Stimulated activated CD4-positive, alpha-beta T cell treated with anti-CD3 and anti-CD28 coated beads, Interleukin-1b, Interleukin-23, amount 100 ng/mL, for 1 hour (primary cell): ENCODE measurements at regions not wholly inside any gene's neighbourhood (a gene's known extent, or its start where the extent isn't known, plus 50 kb on each side); places are given as distances from the start of the nearest gene placed in this dataset.
"Not testable (repeated sequence)": the region's sequence is repeated elsewhere in the genome, so short reads cannot be mapped to it uniquely, and the experiment has no call there.

Experiments used
- DNase-seq, 2 donors: peaks; one replicate each; pipeline ENCODE4 v3.0.0-alpha.2; 2020; ENCODE audit warnings: low read depth in 2 of 2

DNA sequence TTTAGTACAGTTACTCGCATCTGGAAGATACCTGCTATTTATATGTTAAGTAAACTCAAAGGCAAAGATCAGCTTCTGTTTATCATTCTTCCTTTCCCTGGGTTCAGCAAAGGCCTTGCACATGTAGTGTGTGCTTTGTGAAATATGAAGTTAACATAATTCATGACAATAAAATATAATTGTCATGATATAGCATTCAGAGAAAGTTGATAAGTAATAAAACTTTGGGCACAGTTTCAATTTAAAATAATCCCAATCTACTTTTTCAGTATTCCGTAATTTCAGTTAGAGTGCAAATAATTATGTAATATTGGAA, 51.9 kb upstream of the ZNF217 start:
- no peak for DNase-seq

DNA sequence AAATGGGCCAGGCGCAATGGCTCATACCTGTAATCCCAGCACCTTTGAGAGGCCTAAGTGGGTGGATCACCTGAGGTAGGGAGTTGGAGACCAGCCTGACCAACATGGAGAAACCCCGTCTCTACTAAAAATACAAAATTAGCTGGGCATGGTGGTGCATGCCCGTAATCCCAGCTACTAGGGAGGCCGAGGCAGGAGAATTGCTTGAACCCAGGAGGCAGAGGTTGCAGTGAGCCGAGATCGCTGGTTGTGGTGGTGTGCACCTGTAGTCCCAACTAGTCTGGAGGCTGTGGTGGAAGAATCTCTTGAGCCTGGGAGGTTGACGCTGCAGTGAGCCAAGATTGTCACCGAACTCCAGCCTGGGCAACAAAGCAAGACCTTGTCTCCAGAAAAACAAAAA, 50.5 kb upstream of the ZNF217 start:
- not testable (repeated sequence) for DNase-seq
